Ecto neural progenitor cell (in vitro differentiated cells): ENCODE measurements at regions not wholly inside any gene's neighbourhood (a gene's known extent, or its start where the extent isn't known, plus 50 kb on each side); places are given as distances from the start of the nearest gene placed in this dataset.

ENCODE experiments used
- DNase-seq: peaks from one replicate; pipeline ENCODE4 v3.0.0-alpha.2; 2018; ENCODE audit warnings: low spot score

DNA sequence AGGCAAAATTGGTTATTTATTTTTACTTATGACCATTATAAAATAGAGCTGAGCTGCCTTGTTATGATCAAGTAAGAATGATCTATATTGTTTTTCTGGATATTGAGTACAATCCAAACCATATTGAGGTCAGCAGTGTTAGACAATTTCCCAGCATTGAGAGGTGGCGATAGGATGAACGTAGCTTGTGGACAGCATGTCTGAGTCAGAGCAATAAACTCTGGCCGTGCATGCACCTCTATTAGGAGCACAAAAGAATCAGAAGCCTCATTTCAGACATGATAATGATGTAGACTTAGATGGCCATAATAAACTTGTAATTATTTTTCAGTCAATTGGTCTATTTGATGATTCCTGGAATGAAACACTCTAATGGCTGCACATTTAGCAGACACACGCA, 491.6 kb downstream of the RIT2 start:
- DNase-seq, result no peak

DNA sequence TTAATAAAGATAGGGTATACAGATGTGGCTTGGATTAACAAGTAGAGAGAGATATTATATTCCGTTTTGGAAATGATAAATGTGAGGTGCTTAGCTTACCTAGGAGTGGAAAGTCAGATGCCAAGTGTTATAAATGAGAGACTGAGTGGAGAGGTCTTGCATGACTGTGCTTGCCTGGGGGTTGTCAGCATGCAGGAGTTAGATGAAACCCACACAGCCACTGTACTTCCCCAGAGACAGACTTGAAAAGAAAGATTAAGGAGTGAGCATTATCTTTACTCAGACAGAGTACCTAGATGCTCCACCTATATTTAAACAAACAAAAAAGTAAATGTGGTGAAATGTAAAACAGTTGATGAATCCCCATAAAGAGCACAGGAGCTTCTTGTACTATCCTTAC, 482.7 kb downstream of the RIT2 start:
- DNase-seq, result no peak

DNA sequence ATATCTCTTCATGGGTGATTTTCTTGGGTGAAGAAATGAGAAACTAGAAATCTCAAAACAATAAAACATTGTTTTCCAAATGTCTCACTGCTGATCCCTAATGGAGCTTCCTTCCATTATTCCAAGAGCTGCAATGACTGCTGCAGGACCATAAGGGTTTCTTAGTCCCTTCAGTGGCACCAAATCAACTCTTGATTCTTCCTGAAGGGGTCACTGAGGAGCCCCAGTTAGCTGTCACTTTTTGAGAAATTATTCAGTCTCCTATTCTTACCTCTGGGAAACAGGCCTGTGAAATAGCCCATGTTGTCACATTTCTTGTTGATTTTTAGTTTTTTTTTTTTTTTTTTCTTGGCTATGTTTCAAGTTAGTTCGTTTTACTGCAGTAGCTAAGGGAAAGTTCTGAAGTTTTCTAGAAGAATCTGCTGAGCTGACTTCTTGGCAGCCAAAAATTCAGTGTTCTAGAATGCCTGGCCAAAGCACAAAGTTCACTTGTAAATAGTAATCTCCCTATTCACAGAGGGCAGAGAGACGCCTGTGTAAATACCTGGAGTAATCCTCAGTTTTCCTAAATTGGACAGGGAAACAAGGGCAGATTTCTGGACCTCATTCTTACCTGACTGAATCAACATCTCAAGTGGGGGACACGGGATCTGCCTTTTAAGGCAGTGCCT, 480.0 kb downstream of the RIT2 start:
- DNase-seq, result no peak

DNA sequence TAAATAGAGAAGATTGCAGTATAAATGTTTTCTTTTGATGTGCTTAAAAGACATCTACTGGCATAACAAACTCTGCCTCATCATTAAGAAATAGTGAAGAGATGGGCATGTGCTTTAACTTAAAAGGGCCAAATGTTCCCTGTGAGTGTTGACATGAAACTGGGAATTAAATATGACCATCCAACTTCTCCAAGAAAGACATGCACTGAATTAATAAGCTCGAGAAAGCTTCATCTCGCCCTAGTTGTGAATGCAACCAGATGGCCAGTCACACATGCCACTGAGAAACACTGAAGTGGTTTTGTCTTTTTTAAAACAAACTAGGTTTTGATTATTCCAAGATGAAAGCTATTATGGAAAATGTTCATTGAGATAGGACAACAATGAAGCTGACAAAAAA, 479.2 kb downstream of the RIT2 start:
- no peak for DNase-seq

DNA sequence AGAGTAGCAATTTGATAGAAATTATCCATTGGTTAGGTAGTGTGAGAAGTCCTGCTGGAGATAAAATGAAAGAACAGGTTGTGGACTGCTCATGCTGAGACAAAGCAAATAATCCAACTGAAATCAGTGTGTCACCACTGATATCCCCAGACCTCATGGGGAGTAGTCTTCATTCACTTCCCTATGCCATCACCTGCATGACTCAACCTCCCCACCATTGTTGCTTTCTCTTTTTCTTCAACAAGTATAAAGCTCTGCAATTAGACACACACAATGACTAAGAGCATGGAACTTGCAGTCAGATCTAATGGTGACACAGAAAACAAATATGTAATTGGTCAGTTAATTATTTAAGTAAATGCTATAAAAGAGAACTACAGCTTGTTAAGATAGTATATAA, 475.3 kb downstream of the RIT2 start:
- no peak for DNase-seq

DNA sequence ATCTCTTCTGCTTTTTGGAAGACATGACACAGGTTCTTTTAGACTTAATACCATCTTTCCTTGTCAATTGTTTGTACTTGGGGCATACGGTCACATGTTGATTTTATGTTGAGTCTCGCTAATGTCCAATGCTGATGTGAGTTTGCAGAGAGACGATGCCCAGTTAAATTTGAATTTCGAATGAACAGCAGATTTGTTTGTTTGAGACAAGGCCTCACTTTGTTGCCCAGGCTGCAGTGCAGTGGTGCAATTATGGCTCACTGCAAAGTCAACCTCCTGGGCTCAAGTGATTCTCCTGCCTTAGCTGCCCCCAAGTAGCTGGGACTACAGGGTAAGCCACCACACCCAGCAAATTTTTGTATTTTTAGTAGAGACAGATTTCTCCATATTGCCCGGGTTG, 473.5 kb downstream of the RIT2 start:
- no peak for DNase-seq

DNA sequence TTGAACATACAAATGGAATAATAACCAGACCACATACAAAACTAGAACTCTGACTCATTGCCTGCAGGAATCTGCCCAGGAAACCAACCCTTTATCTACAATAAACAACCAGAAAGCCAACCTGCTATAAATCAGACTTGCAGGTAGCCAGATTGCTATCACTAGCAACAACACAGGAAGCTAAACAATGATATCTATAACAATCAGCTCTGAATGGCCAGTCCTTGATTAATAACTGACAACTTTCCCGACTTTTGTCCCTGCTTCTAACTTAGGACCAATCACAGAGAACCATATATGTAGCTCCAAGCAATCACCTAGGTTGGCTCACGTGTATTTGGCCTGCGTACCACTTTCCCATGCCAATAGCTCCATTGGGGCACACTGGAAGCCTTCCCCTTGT, 470.8 kb downstream of the RIT2 start:
- no peak for DNase-seq

DNA sequence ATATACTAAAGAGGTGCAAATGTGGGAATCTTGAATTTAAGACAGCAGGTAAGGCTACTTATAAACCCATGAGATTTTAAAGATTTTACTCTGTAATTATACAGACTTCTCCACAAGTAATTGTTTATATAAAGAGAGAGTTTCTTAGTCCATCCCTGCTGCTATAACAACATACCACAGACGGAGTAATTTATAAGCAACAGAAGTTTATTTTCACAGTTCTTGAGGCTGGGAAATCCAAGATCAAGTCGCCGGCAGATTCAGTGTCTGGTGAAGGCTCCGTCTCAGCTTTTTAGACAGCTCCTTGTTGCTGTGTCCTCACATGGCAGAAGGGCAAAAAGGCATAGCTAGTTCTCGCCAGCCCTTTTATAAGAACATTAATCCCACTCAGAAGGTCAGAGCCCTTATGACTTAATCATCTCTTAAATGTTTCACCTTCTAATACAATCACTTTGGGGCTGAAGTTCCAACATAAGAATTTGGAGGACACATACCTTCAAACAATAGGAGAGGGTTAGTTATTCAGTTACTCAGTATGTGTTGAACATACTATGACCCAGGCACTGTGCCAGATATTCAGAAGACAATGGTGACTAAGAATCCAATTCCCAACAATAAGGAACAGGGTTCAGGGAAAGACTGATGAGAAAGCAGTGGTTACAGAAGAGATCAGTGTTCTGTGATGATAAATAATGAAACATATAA, 466.0 kb downstream of the RIT2 start:
- no peak for DNase-seq

DNA sequence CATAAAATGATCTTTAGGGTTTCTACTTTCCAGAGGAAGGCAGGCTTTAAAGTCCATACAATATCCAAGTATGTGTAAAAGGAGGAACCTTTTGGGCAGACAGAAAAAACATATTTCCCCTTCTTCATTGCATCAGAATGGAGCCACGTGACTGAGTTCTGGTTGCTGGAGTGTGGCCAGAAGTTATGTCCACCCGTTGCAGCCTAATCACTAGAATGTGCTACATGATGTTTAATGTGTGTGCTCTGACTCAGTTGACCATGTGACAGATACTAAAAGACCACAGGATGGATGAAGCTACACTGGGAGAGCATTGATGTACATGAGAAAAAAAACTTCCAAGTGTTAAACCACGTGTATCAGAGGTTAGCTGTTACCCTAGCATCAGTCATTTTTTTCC, 460.9 kb downstream of the RIT2 start:
- DNase-seq, result no peak

DNA sequence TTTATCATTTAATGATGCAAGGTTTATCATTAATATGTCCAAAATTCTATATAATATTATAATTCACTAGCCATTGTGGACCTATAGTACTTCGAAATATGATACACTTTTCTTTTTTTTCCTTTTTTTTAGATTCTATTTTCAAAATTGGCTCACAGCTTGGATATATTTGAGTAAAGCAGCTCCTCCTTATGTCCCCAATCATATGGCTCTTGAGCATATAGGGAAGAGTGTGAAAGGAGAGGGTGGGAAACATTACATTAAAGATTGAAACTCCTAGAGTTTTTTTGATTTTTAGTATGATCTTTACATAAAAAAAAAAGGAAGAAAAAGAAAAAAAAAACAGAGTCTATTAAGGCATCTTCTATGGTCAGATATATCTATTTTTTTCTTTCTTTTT, 457.9 kb downstream of the RIT2 start:
- no peak for DNase-seq

DNA sequence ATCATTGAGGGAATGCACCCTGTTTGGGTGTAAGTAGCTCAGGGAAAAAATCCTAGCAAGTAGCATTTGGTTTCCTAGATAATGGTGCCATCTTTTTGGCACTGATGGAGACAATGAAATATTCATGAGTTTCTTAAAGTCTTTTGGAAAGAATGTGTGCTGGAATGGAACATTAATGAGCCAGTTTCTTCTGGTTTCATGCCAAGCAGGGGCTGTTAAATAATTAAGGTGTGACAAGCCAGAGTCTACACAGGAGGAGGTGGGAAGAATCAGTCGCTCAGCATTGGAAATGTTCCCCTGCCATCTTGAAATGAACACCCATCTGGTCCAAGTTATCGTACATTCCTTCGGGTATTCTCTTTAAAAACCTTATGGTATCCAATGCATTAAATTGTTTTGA, 457.3 kb downstream of the RIT2 start:
- DNase-seq, result no peak

DNA sequence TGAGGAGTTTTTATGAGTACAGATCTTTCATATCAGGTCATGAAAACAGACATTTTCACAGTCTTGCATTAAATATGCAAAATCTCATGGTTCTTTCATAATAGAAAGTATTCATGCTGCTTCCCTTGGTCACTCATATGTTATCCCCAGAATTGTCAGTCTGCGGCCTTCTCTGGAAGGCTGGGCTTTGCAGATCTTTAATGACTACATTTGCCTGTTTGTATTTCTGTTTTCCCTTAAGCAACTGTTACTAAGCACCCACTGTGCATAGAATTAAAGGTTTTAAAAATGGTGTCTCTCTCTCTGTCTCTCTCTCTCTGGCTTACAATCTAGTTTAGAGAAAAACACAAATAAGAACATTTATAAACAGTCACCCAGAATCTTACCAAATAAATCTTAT, 456.3 kb downstream of the RIT2 start:
- no peak for DNase-seq

DNA sequence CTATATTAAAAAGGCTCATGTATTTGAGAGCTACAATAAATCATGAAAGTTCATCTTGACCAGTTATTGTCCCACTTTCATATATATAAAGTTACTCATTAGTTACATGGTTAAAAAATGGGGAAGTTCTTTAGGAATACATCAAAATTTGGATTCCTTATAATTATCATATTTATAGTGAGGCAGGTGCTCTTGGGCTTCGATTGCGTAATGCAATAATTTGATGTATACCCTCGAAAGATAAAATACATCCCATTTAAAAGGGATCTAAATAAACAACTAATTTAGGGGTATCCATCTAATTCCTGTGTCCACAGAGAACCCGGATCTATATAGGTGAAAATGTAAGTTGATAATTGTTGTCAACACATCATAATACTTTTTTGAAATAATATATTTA, 444.6 kb downstream of the RIT2 start:
- no peak for DNase-seq

DNA sequence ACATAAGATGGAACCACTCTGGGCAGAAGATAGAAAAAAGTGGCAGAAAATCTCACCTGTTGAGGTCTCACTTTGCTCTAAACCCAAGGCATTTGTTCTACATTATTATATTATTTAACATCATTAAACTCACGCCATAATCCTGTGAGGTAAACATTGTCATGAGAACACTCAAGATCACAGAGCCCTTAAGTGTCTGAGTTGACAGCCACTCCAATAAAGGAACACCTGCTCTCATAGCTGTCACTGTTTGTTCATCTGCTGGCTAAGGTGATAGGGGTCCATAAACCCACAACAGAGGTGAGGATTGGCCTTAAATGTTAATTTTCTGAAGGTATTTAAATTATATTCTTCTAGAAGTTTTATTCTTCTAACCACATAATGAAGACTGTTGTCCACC, 439.7 kb downstream of the RIT2 start:
- DNase-seq, result no peak

DNA sequence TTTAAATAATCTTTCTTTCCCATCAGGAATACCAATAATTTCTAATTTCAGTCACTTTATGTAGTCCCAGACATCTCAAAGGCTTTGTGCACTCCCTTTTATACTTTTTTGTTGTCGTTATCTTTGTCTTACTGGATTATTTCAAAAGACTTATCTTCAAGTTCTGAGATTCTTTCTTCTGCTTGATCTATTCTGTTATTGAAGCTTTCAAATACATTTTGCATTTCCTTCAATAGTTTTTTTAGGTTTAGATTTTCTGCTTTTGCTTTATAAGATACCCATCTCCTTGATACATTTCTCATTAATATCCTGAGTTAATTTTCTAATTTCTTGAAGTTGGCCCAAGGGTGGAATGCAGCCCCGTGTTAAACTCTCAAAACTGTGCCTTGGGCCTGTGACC, 432.4 kb downstream of the RIT2 start:
- no peak for DNase-seq

DNA sequence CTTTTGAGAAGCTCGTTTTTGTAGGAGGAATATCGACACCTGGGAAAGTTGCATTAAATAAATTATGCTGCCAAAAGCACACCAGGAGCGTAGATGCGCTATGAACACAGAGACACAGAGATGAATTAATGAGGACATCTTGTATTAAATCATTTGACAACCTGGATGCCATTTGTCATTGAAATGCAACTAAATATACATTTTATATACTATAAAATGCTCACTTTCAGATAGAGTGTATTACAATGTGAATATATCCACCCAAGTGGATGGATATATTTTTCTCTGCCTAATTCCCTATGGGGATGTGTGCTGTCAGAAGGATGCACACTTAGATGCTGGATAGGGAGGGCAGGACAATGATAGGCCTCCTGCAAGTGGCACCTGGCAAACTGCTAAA, 426.2 kb downstream of the RIT2 start:
- DNase-seq, result no peak
